ENCODE measurements at regions not wholly inside any gene's neighbourhood (a gene's known extent, or its start where the extent isn't known, plus 50 kb on each side); places are given as distances from the start of the nearest gene placed in this dataset.

DNA sequence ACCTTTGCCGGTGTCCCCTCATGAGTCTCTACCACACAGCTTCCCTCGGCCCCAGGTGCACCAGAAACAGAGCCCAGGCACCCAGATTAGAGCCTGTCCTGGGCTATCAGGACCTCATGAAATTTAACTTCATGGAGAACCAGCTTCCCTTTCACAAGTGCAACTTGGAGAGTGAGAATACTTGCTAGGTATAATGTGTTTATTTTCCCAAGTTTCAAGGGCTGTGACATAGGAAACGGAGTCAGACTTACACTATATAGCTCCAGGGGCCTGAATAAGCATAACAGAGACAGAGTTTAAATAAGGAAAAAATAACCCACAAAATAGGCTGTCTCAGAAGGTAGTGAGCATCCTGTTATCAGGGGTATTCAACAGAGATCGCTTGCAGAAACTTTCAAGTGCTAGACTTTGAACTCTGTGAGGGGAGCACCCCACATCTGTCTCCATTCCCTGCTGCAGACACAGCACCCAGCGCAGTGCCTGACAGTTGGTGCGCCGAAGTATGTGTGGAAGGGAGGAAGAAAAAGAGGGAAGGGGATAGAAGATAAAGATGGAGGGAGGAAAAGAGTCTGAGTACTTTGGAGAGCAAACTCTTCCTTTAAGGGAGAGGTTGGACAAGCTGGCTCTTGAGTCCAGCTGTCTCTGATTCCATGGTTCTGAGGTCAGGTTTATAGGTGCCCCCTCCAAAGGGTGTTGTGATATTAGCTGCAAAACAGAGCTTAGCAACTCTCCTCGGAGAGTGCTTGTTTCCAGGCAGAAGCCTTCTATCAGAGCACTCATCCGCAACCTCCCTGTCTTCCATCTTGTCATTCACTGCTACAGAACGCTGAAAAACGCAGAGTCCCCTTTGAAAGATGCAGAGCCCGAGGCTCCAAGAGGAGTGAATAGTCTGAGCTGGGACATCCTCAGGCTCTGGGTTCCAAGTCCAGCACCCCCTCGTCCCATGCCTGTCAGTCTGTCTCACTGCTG is 84.8 kb downstream of the CPN2 start:
- no peak for DNase-seq

DNA sequence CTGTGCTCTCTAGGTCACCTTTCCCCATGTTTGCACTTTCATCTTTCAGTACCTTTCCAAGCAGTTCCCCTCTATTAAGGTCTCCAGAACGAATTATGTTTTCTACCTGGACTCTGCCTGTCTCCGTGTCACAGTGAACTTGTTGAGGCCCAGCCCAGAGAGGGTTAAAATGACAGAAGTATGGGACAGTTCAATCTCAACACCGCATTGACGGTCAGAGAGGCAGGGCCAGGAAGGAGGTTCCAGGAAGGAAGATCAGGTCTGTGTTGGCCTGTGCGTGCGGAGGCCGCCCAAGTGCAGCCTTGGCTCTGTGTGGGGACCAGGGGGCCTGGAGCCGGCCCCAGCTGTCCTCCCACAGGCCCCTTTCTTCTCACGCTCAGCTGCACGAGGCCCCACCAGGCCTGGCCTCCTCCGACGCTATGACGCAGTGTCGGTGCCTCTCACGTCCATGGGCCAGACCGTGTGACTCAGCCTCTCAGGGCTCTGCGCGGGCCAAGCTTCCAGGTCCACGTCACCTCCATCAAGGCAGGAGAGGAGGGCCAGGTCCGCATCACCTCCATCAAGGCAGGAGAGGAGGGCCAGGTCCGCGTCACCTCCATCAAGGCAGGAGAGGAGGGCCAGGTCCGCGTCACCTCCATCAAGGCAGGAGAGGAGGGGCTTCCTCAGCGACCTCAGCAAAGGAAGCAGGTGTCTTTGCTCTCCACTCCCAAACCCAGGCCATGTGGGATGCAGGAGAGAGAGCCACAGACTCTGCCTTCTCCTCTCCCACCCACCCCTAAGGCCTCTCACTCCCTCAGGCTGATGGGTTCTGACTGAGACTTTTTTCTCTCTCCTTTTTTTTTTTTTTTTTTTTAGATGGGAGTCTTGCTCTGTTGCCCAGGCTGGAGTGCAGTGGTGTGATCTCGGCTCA is 83.1 kb downstream of the CPN2 start:
- DNase-seq = no peak

- DNase-seq = no peak
Observed at GRCh38 chr3:194268654-194269512, 82.2 kb downstream of the CPN2 start.

- DNase-seq = peak; percentile 80 to 85
Observed at GRCh38 chr3:194269610-194270145, 81.5 kb downstream of the CPN2 start.

DNA sequence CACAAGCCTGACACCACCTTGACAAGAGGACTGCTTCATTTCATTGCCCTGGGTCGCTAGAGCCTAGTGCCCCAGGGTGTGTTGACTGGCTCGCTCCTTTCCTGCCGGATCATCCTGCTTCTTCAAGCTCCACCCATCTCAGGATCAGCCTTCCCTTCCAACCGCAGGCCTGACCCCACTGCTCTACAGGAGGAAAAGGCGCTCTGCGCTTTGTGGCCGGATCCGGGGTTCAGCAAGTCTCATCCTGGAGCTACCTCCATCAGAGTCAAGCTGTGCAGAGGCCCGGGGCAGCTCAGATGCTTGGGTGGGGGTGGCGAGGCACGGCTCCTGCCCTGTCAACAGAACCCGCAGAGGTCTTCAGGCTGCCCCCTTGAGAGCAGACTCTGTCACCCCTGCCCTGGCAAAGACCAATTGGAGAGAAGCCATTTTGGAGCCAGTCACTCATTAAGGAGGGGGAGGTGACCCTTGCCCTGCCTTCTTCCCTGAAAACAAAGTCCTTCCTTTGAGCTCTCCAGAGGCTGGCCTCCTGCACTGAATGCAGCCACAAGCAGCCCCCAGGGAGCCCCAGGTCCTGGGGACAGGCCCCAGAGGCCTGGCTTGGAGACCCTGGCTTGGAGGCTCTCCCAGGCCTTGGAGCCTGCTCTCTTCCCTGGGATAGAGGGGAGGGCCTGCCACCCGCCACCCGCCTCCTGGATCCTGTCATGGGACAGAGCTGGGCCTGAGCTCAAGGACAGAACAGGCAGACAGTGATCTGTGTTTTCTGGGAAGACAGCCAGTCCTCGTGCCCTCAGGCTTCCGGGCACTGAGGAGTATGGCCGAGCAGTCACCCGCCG is 80.3 kb downstream of the CPN2 start:
- no peak for DNase-seq

- DNase-seq = no peak
Observed at GRCh38 chr3:194271460-194272035, 79.6 kb downstream of the CPN2 start.

DNA sequence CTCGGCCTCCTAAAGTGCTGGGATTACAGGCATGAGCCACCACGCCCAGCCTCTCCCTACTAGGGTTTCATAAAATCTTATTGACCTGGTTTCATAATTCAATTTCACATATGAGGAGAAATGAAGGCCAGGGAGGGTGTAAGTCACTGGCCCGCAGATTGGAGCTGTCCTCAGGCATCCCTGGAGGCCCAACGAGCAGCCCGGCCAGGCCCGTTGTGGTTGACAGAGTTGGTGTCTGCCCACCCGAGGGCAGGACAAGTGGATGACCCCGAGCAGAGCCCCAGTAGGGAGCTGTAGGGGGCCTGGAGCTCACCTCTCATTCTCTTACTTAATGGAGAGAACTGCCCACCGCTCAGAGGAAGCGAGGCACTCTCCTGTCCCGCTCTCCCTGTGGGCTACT is 78.9 kb downstream of the CPN2 start:
- DNase-seq = no peak

DNA sequence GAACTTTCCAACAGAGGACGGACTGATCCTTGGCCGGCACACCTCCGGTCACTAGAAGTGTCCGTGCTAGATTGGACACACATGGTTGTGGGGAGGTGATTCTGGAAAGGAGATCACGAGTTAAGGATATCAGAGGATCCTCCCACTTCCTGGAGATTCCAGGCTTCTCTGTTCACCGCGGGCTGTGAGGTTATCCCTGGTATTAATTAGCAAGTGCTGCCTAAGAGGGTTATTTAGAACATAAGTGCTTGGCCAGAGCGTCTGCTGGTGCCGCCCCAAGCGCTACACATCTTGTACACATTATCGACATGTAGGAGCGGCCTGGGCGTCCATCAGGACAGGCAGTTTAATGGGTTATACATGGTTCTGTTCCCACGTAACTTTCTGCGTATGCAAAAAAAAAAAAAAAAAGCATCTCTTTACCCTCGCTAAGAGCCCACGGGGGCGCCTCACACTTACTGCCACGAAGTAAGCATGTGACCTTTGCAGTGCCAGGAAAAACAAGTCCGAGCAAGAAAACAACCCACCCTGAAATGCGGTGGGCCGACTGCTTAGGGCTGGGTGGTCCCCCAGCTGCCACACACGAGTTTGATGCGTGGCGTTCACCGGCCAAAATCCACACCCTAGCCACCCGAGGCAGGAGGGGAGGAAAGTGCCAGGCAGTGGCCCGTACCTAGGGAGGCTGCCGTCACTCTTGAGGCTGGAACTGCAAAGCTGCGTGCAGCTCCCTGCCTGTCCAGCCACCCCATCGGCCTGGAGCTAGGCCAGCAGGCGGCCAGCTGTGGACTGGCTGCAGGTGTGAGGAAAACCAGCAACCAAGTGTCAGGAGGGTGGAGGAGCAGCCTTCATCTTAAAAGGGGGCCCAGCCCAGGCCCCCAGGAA is 78.0 kb downstream of the CPN2 start:
- no peak for DNase-seq

DNA sequence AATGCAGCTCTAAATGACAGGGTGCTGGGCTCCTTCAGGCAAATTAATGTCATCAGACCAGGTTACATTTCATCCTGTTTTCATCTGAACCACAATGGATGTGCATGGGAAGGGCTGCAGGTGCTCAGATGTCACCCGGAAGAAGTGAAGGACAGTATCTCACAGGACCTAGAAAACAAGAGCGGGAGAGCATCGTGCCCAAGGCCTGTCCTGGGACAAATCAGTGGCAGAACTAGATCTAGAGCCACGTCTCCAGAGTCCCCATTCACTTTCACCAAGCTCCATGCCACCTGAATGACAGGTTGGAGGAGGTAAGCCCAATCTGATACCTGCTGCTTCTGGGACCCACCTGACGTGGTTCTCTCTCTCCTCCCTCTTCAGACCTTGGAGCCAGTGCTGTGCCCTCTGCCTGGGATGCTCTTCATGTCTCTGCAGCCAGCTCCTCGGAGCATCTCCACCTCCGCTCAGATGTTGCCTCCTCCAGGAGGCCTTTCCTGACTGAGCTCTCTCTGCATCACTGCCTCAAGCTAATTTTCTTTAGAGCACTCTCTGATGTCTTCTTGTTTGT is 77.3 kb downstream of the CPN2 start:
- no peak for DNase-seq

DNA sequence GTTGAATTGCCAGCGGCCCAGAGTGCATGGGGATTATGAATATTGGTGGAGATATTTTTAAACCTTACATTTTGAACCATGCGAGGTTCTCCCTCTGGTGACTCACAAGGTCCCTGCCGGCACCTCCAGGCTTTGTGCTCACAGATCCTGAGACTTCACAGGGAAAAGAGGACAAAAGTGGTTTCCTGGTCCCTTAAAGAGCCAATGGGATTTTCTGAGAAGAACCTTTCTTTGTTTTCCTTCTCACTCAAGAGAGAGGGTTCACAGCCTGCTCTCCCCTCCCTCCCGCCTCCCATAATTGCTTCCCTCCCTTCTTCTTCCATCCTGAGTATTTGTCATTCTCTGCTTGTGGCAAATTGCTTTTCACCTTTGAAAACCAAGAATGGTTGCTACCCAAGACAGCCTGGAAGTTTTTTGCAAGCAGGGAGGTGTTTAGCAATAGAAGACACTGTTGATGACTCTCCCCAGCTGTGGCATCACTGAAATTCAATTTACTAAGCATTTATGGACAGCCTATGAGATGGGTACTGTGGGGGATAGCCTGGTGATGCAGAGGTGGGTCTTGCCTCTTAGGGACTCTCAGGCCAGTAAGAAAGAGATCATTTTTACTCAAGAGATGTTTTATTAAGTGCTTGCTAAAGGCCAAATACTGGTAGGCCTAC is 76.6 kb downstream of the CPN2 start:
- DNase-seq = no peak

DNA sequence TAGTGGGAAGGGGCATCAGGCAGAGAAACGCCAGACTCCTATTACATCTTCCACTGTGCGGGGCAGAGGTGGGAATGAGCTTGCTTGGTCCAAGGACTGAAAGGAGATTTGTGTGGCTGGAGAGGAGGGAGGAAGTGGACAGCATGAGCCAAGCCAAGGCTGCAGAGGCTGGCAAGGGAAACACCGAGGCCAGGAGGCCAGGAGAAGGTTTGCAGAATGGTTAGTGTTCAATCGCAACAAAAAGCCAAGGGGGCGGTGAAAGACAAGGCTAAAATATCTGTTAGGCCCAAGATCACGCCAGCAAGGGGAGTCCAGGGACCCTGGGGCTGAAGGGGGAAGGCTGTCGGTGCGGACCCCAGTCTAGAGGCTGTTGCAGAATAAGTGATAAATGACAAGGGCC is 75.8 kb downstream of the CPN2 start:
- no peak for DNase-seq

DNA sequence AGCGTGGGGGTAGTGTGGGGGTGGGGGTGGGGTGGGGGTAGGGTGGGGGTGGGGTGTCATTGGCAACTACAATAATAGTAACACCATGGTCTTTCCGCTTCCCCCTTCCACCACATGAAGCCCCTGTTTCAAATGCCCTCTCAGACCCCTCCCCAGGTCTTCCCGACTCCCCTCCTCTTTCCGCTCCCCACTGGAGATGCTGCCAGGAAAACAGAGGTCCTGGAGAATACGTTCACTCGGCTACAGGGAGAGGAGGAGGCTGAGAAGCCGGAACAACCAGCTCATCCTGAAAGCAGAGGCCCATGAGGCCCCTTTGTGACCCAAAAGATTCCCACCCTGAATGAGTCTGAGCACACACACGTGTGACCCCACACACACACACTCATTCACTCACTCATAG is 75.4 kb downstream of the CPN2 start:
- no peak for DNase-seq

DNA sequence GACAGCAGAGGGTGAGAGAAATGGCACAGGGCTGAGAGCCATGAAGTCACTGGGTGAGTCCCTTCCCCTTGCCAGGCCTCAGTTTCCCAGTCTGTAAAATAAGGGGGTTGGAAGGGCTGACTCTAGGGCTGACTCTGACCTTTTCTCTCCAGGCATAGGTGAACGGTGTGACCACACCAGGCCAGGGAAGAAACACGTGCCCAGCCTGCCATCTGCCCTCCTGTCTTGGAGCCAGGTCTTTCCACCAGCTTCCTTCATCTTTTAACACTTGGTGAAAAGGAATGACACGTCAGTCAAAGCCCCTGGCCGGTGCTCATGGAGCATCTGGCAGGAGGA is 74.4 kb downstream of the CPN2 start:
- no peak for DNase-seq

- peak in 1 of 2 donors; percentile 57 for DNase-seq
Observed at GRCh38 chr3:194277104-194277785, 73.9 kb downstream of the CPN2 start.

DNA sequence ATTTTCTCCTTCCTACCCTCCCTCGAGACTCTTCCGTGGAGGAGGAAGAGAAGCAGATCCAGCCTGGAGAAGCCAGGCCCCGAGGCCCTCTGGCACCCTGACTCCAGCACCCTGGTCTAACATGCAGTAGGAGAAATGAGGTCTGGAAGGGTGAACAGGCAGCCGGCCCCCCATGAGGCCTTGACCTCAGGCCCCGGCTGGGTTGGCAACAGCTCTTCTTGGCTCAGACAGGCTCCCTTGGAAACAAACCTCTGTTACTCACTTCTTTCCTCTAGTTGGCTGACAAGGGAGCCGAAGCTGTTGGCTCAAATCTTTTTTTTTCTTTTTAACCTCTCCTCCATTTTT is 73.4 kb downstream of the CPN2 start:
- DNase-seq = peak in 1 of 2 donors; percentile 72

GRCh38 chr3:194278186-194278845 is 72.8 kb downstream of the CPN2 start:
- DNase-seq = no peak

DNA sequence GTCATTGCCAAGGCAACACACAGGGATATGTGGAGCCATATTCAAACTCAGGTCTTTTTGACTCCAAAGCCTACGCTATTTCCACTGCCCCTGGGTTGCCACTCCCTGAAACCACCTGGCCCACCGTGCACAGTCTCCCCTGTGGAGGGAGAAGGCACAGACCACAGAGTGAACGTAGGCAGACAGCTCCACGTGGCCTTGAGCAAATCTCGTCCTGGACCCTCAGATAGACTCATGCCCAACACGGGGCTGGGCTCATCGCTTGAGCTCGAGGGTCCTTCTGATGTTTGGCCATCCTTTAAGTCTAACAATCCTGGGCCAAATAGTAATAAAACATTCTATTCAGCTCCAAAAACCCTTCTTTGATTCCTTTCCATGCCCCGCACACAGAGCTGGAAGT is 72.0 kb downstream of the CPN2 start:
- DNase-seq = no peak
